Right lobe of liver (tissue), 6 donors: ENCODE measurements at regions not wholly inside any gene's neighbourhood (a gene's known extent, or its start where the extent isn't known, plus 50 kb on each side); places are given as distances from the start of the nearest gene placed in this dataset.

Experiments
- ATAC-seq, 4 donors: fragments of 200-7000 bp; cut with Tn5 transposase; one replicate each; pipeline ENCODE4 v1.9.1; 2020; ENCODE audit warnings: mild to moderate bottlenecking in 4 of 4, moderate library complexity in 4 of 4
- DNase-seq, 3 donors: peaks; one replicate each; pipeline ENCODE4 v3.0.0-alpha.2; 2020
- H3K27ac ChIP-seq, 3 donors: fragments of 200-600 bp; one replicate each; pipeline ENCODE4 v1.8.0; 2022
- H3K27me3 ChIP-seq, 2 donors: fragments of 200-600 bp; one replicate each; pipeline ENCODE4 v1.8.0; 2022
- H3K36me3 ChIP-seq, 4 donors: fragments of 200-600 bp; sonication (generic) in 1 of 4; one replicate each; pipeline versions ENCODE4 v1.5.1 to v1.8.0; 2017 to 2022; ENCODE audit warnings: control low read depth in 1 of 4
- H3K4me1 ChIP-seq, 4 donors: fragments of 200-600 bp; sonication (generic) in 1 of 4; one replicate each; pipeline versions ENCODE4 v1.5.1 to v1.8.0; 2017 to 2022; ENCODE audit warnings: control low read depth in 1 of 4
- H3K4me3 ChIP-seq, 3 donors: fragments of 200-600 bp; one replicate each; pipeline ENCODE4 v1.8.0; 2022
- H3K9me3 ChIP-seq, 4 donors: fragments of 200-600 bp; sonication (generic) in 1 of 4; one replicate each; pipeline versions ENCODE4 v1.5.1 to v1.8.0; 2017 to 2022; ENCODE audit warnings: control low read depth in 1 of 4
- POLR2A ChIP-seq: fragments of 450-650 bp; IDR thresholded peaks from one replicate; pipeline ENCODE4 v1.6.1; 2017; ENCODE audit warnings: antibody characterized with exemption, mild to moderate bottlenecking
- WGBS: methylation state at CpG from one replicate; pipeline ENCODE4 v1.1.6; 2018; ENCODE audit warnings: low coverage, low lambda C conversion rate; ENCODE audit not compliant: insufficient coverage; ENCODE audit errors: missing lambda C conversion rate; 5-methylcytosine and 5-hydroxymethylcytosine counted together
- intact Hi-C, 2 donors: fragments of 100-400 bp; cut with DNase I; formaldehyde crosslinking; loops; one replicate each; pipeline versions ENCODE4 v1.11.2 to v1.14.1; 2022
- TF ChIP-seq, protein P1 (sequence below), 4 donors: fragments of 200-600 bp in 3 of 4; fragments of 450-650 bp in 1 of 4; IDR thresholded peaks; one replicate each; pipeline versions ENCODE4 v1.5.1 to v1.8.0; 2016 to 2022; ENCODE audit warnings: antibody characterized with exemption in 4 of 4, mild to moderate bottlenecking in 2 of 4
- donor health status: DM: no; HTN: yes; CAD: no.
- donor health status: DM: no; HTN: no; CAD: no.
- donor health status: DM: no; HTN: no; CAD: no.
- donor health status: DM: no; HTN: yes; CAD: no.
- donor health status: DM: no; HTN: yes; CAD: no.

DNA sequence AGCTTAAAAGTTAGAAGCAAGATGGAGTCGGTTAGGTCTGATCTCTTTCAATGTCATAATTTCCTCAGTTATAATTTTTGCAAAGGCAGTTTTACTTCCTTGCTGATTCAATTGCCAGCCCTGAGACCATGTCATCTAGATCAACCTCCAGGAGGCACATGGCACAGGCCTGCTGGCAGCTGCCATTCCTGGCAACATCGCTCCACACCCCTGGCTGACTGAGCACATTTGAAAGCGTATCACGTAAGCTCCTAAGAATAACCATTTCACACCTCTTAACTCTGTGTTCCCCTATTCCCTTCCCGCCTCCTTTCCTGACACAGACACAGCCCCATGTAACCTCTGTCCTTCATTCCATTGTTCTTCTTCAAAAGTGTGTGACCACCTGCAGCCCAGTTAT is 313.9 kb upstream of the CTNNB1 start:
- H3K36me3 ChIP-seq, result no peaks in the 10 kb centered on the region

DNA sequence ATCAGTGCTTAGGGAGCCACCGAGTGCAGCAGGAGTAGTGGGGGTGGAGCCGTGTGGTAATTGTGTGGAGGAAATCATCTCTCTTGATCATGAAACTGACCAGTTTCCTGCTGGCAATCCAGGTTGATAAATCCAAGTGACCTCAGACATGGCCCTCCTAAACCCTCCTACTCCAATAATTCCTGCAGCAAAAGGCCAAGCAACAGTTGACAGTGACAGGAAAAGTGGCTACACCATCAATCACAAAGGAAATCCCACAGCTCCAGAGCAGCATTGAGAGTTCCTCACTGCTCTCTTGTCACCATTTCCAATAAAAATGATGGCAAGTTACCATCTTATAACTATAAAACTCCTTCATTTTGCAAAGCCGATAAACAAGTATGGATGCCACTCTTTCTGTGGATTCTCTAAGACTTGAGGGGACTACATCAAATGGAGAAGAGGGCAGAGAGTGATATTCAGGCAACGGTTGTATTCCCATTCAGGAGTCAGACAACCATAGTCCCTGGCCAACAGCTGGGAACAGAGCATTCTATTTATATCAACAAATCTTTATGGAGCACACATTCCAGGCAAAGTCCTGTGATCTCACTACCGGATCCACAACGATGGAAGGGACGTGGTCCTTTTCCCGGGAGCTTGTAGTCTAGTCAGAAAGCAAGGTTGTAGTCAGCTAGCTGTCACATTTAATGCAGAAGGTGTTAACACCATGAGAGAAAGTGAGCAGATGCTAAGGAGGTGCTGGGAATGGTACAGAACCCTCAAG is 312.5 kb upstream of the CTNNB1 start:
- intact Hi-C loops, result no loop called here
- ATAC-seq, result no peak

More for the DNA sequence above, 313.9 kb upstream of the CTNNB1 start:
- Histone ChIP-seq H3K9me3 (peaks cover 0 to 2% (median 0%) of the 10 kb centered on the region in 4 donors), H3K27me3 (no peaks in the 10 kb centered on the region), H3K27ac (no peak overlapping the region), H3K4me1 (no peaks in the 10 kb centered on the region), H3K4me3 (no peak overlapping the region)
- DNase-seq (no peak), ATAC-seq (no peak)
- intact Hi-C loops, result no loop called here
- 87% methylated on average over 5 of the region's 5 CpGs for WGBS
- TF ChIP-seq, protein P1, sequence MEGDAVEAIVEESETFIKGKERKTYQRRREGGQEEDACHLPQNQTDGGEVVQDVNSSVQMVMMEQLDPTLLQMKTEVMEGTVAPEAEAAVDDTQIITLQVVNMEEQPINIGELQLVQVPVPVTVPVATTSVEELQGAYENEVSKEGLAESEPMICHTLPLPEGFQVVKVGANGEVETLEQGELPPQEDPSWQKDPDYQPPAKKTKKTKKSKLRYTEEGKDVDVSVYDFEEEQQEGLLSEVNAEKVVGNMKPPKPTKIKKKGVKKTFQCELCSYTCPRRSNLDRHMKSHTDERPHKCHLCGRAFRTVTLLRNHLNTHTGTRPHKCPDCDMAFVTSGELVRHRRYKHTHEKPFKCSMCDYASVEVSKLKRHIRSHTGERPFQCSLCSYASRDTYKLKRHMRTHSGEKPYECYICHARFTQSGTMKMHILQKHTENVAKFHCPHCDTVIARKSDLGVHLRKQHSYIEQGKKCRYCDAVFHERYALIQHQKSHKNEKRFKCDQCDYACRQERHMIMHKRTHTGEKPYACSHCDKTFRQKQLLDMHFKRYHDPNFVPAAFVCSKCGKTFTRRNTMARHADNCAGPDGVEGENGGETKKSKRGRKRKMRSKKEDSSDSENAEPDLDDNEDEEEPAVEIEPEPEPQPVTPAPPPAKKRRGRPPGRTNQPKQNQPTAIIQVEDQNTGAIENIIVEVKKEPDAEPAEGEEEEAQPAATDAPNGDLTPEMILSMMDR (IDR thresholded peaks at IDR 0.05), result no peak
- no peak for TF ChIP-seq POLR2A

DNA sequence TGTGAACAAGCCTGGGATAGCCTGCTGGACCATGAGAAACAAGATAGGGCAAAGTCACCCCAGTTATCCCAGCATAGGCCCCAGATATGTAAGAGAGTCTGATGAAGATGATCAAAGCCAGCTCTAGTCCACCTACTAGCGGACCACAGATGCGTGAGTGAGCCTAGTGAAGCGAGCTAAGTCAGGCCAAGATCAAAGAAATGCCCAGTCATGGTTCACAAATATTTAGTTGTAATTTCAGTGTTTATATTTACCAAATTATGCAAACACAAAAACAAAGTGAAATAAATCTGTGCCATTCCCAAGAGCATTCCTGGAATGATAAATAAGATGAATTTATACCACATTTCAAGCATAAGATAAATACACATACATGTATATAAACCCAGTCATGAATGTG is 308.1 kb upstream of the CTNNB1 start:
- Histone ChIP-seq H3K27me3 (no peaks in the 10 kb centered on the region), H3K9me3 (no peaks in the 10 kb centered on the region), H3K36me3 (no peaks in the 10 kb centered on the region), H3K4me3 (no peak overlapping the region), H3K27ac (no peak overlapping the region), H3K4me1 (no peaks in the 10 kb centered on the region)
- no peak for TF ChIP-seq POLR2A
- TF ChIP-seq, protein P1 (IDR thresholded peaks at IDR 0.05), result no peak
- intact Hi-C loops, result no loop called here
- ATAC-seq (no peak), DNase-seq (no peak)
- WGBS, result 94% methylated on average over 3 of the region's 3 CpGs

More for the DNA sequence above, 312.5 kb upstream of the CTNNB1 start:
- no peaks in the 10 kb centered on the region for H3K36me3 ChIP-seq
- no peaks in the 10 kb centered on the region for H3K27me3 ChIP-seq
- no peak for DNase-seq
- no peak overlapping the region for H3K27ac ChIP-seq
- no peak overlapping the region for H3K4me3 ChIP-seq
- TF ChIP-seq, protein P1 (IDR thresholded peaks at IDR 0.05), result no peak
- no peak for TF ChIP-seq POLR2A
- H3K9me3 ChIP-seq, result peaks cover 0 to 2% (median 0%) of the 10 kb centered on the region in 4 donors
- 80% methylated on average over 8 of the region's 8 CpGs for WGBS
- H3K4me1 ChIP-seq, result no peaks in the 10 kb centered on the region

DNA sequence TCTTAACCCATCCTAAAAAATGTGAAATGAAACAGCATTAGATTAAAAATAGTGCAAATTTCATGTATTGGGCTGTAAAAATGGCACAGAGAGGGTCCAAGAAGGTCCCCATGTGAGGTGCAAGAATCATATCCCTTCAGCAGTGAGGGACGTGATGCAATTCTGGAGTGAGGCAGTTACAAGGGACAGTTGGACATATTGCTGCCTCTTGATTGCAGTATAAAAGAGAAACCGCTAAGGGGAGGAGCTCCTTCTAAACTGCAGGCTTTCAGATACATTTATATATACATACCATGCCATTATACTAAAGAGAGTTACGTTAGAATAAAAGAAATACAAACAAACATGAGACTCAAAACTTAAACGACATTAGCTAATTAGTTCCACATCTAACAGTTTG is 304.2 kb upstream of the CTNNB1 start:
- DNase-seq, result no peak
- Histone ChIP-seq H3K4me3 (no peak overlapping the region), H3K4me1 (no peaks in the 10 kb centered on the region), H3K27ac (no peak overlapping the region), H3K27me3 (no peaks in the 10 kb centered on the region), H3K9me3 (no peaks in the 10 kb centered on the region), H3K36me3 (no peaks in the 10 kb centered on the region)
- 72% methylated on average over 4 of the region's 4 CpGs for WGBS
- TF ChIP-seq, protein P1 (IDR thresholded peaks at IDR 0.05), result no peak
- TF ChIP-seq POLR2A, result no peak
- intact Hi-C loops, result no loop called here
- no peak for ATAC-seq
